Tibial nerve (tissue), 4 donors: ENCODE measurements at regions not wholly inside any gene's neighbourhood (a gene's known extent, or its start where the extent isn't known, plus 50 kb on each side); places are given as distances from the start of the nearest gene placed in this dataset.

Source experiments
- CTCF ChIP-seq, 5 experiments: fragments of 200-600 bp in 3 of 5; fragments of 450-650 bp in 2 of 5; sonication (generic) in 3 of 5; IDR thresholded peaks; one replicate each; pipeline ENCODE4 v1.5.1; 2016 to 2019; ENCODE audit warnings: antibody characterized with exemption in 5 of 5, mild to moderate bottlenecking in 3 of 5, moderate library complexity in 2 of 5
- EP300 ChIP-seq, 2 donors: sonication (generic); formaldehyde crosslinking; IDR thresholded peaks; one replicate each; pipeline ENCODE4 v1.6.1; 2017; ENCODE audit warnings: antibody characterized with exemption in 2 of 2, mild to moderate bottlenecking in 1 of 2
- POLR2A ChIP-seq, 2 donors: fragments of 450-650 bp; IDR thresholded peaks; one replicate each; pipeline ENCODE4 v1.6.1; 2017; ENCODE audit warnings: antibody characterized with exemption in 2 of 2, mild to moderate bottlenecking in 2 of 2, moderate library complexity in 2 of 2

DNA sequence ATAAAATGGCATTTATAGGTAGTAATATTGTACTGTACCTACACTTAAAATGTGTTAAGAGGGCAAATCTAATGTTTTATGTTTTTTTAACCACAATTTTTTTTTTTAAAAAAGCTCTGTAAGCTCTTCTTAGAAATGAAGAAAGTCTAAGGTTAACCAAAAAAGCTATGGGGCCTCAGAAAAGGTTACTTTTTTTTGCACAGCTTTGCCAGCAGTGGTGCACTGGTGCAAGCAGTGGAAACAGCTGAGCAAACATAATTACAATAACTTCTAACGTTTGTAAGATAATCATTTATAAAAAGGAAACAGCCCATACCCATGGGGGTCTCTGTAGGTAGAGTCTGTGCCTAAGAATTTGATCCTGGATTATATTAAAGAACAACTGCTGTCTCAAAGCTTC is 85.1 kb upstream of the NID2 start:
- TF ChIP-seq CTCF (IDR thresholded peaks at IDR 0.05) (no peak), POLR2A (IDR thresholded peaks at IDR 0.05) (no peak), EP300 (IDR thresholded peaks at IDR 0.05) (no peak)
